SK-N-SH (cell line): ENCODE measurements at regions not wholly inside any gene's neighbourhood (a gene's known extent, or its start where the extent isn't known, plus 50 kb on each side); places are given as distances from the start of the nearest gene placed in this dataset.

Experiments used
- CTCF ChIA-PET: fragments of 300-600, 350-600 bp; formaldehyde crosslinking; extraction: SDS; loops from one replicate; lab custom pipeline; 2021; lab: Yijun Ruan, JAX
- POLR2A ChIA-PET: fragments of 350-600 bp; sonication (Branson Sonifier 250); formaldehyde crosslinking; extraction: SDS; loops from one replicate; lab custom pipeline; 2020; ENCODE audit warnings: antibody characterized with exemption, inconsistent platforms; lab: Yijun Ruan, JAX
- DNase-seq: peaks from one replicate; pipeline ENCODE4 v3.0.0; 2012
- H2AFZ ChIP-seq: fragments of 200-600 bp; sonication (generic); 2 replicates; pipeline ENCODE4 v1.8.1; 2016; ENCODE audit warnings: antibody characterized with exemption, mild to moderate bottlenecking, low read depth
- H3F3A ChIP-seq: fragments of 200-600 bp; sonication (generic); replicated peaks from 2 replicates; pipeline ENCODE3; 2016; ENCODE audit warnings: antibody characterized with exemption, mild to moderate bottlenecking; ENCODE audit not compliant: insufficient read depth
- H3K27ac ChIP-seq, 2 experiments: fragments of 200-500 bp in 1 of 2; fragments of 200-600 bp in 1 of 2; sonication (Bioruptor generic) in 1 of 2; sonication (generic), shearing (Covaris generic) in 1 of 2; 2 replicates each; pipeline versions ENCODE4 v1.5.1 to v1.6.1; 2014 to 2016; ENCODE audit warnings: low read depth in 2 of 2, inconsistent platforms in 1 of 2, low read length in 1 of 2, mild to moderate bottlenecking in 1 of 2, mixed read lengths in 1 of 2
- H3K27me3 ChIP-seq: fragments of 200-600 bp; sonication (generic), shearing (Covaris generic); 2 replicates; pipeline ENCODE4 v1.6.1; 2016; ENCODE audit warnings: mixed run types; ENCODE audit not compliant: insufficient read depth
- H3K36me3 ChIP-seq, 2 experiments: fragments of 200-500 bp in 1 of 2; fragments of 200-600 bp in 1 of 2; sonication (Bioruptor generic) in 1 of 2; sonication (generic) in 1 of 2; replicated peaks in 1 of 2; 2 replicates each; pipeline versions ENCODE3 to v1.5.1; 2014 to 2016; ENCODE audit warnings: low read length in 1 of 2, mild to moderate bottlenecking in 1 of 2; ENCODE audit not compliant: insufficient read depth in 2 of 2, control insufficient read depth in 1 of 2
- H3K4me1 ChIP-seq, 2 experiments: fragments of 200-500 bp in 1 of 2; fragments of 200-600 bp in 1 of 2; sonication (Bioruptor generic) in 1 of 2; sonication (generic), shearing (Covaris generic) in 1 of 2; 2 replicates each; pipeline versions ENCODE4 v1.5.1 to v1.6.1; 2014 to 2016; ENCODE audit warnings: low read depth in 1 of 2, low read length in 1 of 2, mixed run types in 1 of 2; ENCODE audit not compliant: insufficient read depth in 2 of 2, control insufficient read depth in 1 of 2
- H3K4me2 ChIP-seq: fragments of 200-600 bp; sonication (generic), shearing (Covaris generic); 2 replicates; pipeline ENCODE4 v1.6.1; 2017; ENCODE audit warnings: mixed run types
- H3K4me3 ChIP-seq, 2 experiments: fragments of 200-500 bp in 1 of 2; fragments of 200-600 bp in 1 of 2; sonication (Bioruptor generic) in 1 of 2; sonication (generic), shearing (Covaris generic) in 1 of 2; 2 replicates each; pipeline versions ENCODE4 v1.5.1 to v1.8.1; 2014 to 2016; ENCODE audit warnings: low read depth in 2 of 2, inconsistent platforms in 1 of 2, low read length in 1 of 2, mild to moderate bottlenecking in 1 of 2, mixed read lengths in 1 of 2, moderate library complexity in 1 of 2
- H3K79me2 ChIP-seq: fragments of 200-600 bp; sonication (generic); 2 replicates; pipeline ENCODE4 v1.8.1; 2017; ENCODE audit warnings: mild to moderate bottlenecking; ENCODE audit not compliant: insufficient read depth
- H3K9ac ChIP-seq: fragments of 200-600 bp; sonication (generic); 2 replicates; pipeline ENCODE4 v1.6.1; 2017; ENCODE audit warnings: mixed run types
- H3K9me2 ChIP-seq: fragments of 200-600 bp; sonication (generic); 2 replicates; pipeline ENCODE4 v1.6.1; 2017; ENCODE audit warnings: mixed run types
- H3K9me3 ChIP-seq: fragments of 200-600 bp; sonication (generic); 2 replicates; pipeline ENCODE4 v1.6.1; 2017; ENCODE audit warnings: mixed run types, mild to moderate bottlenecking, moderate library complexity
- H4K20me1 ChIP-seq: fragments of 200-600 bp; sonication (generic); 2 replicates; pipeline ENCODE4 v1.6.1; 2017; ENCODE audit warnings: mild to moderate bottlenecking, mixed run types; ENCODE audit not compliant: insufficient read depth
- CHD2 ChIP-seq: fragments of 150-350 bp; IDR thresholded peaks from 2 replicates; pipeline ENCODE4 v1.6.1; 2018; ENCODE audit warnings: low read length; ENCODE audit not compliant: partially characterized antibody
- ELF1 ChIP-seq: IDR thresholded peaks from 2 replicates; pipeline ENCODE4 v1.4.0; 2012
- EP300 ChIP-seq, 2 experiments: IDR thresholded peaks; 2 replicates each; pipeline versions ENCODE4 v1.4.0 to v1.6.1; 2012; ENCODE audit warnings: borderline replicate concordance in 1 of 2, low read depth in 1 of 2, low read length in 1 of 2
- FOSL2 ChIP-seq: IDR thresholded peaks from 2 replicates; pipeline ENCODE4 v1.4.0; 2012; ENCODE audit warnings: low read depth, mild to moderate bottlenecking, moderate library complexity, borderline replicate concordance
- MAX ChIP-seq: IDR thresholded peaks from 2 replicates; pipeline ENCODE4 v1.4.0; 2012; ENCODE audit warnings: low read depth
- PBX3 ChIP-seq: IDR thresholded peaks from 2 replicates; pipeline ENCODE4; 2012
- RAD21 ChIP-seq: IDR thresholded peaks from 2 replicates; pipeline ENCODE4 v1.6.1; 2012; ENCODE audit warnings: mild to moderate bottlenecking, low read length
- RCOR1 ChIP-seq: fragments of 150-350 bp; IDR thresholded peaks from 2 replicates; pipeline ENCODE4 v1.6.1; 2017; ENCODE audit warnings: antibody characterized with exemption, low read length
- REST ChIP-seq: IDR thresholded peaks from 2 replicates; pipeline ENCODE4 v1.6.1; 2012; ENCODE audit warnings: mild to moderate bottlenecking, low read depth, low read length, moderate library complexity
- RXRA ChIP-seq: IDR thresholded peaks from 2 replicates; pipeline ENCODE4 v1.4.0; 2012; ENCODE audit warnings: low read depth, mild to moderate bottlenecking, borderline replicate concordance
- SIN3A ChIP-seq: IDR thresholded peaks from 2 replicates; pipeline ENCODE4 v1.6.1; 2012; ENCODE audit warnings: low read depth, mild to moderate bottlenecking, low read length, moderate library complexity, borderline replicate concordance
- TEAD4 ChIP-seq: IDR thresholded peaks from 2 replicates; pipeline ENCODE4 v1.4.0; 2012; ENCODE audit warnings: mild to moderate bottlenecking, borderline replicate concordance; ENCODE audit not compliant: insufficient read depth
- USF1 ChIP-seq: IDR thresholded peaks from 2 replicates; pipeline ENCODE4 v1.4.0; 2012; ENCODE audit warnings: low read depth, borderline replicate concordance
- USF2 ChIP-seq: fragments of 150-350 bp; IDR thresholded peaks from 2 replicates; pipeline ENCODE4 v1.6.1; 2017; ENCODE audit warnings: antibody characterized with exemption, low read length, low read depth, borderline replicate concordance
- ZBTB33 ChIP-seq: IDR thresholded peaks from 2 replicates; pipeline ENCODE4 v1.4.0; 2012; ENCODE audit warnings: low read depth, borderline replicate concordance
- WGBS: methylation state at CpG from one replicate; pipeline ENCODE4 v1.1.6; 2017; ENCODE audit warnings: low lambda C conversion rate; 5-methylcytosine and 5-hydroxymethylcytosine counted together

- 93% methylated on average over 12 of the region's 15 CpGs for WGBS
- H3K79me2 ChIP-seq = no peaks in the 10 kb centered on the region
- DNase-seq = no peak
- H3K4me3 ChIP-seq = no peak overlapping the region
- no peak overlapping the region for H3K27ac ChIP-seq
- CTCF ChIA-PET = interaction anchor here (0.7 kb wide), 2 partner anchors 13 to 135 kb away, joined by 3 read pairs; no protein-coding TSS in a partner anchor
- H2AFZ ChIP-seq = no peak overlapping the region
- no peaks in the 10 kb centered on the region for H3K36me3 ChIP-seq
- no peaks in the 10 kb centered on the region for H4K20me1 ChIP-seq
- TF ChIP-seq RXRA (no peak), PBX3 (no peak), EP300 (IDR thresholded peaks at IDR 0.05; ENCODE audit: borderline replicate concordance in 1 of 2, low read depth in 1 of 2, low read length in 1 of 2) (no peak)
- H3F3A ChIP-seq = no peaks in the 10 kb centered on the region
- no peaks in the 10 kb centered on the region for H3K9me2 ChIP-seq
- peaks cover 0 to 10% of the 10 kb centered on the region in 2 experiments; a peak in 2 of 4 replicates for H3K4me1 ChIP-seq
- no peak overlapping the region for H3K4me2 ChIP-seq
- POLR2A ChIA-PET = no interaction called here
- no peaks in the 10 kb centered on the region for H3K9me3 ChIP-seq
- no peaks in the 10 kb centered on the region for H3K27me3 ChIP-seq
- H3K9ac ChIP-seq = no peak overlapping the region
These were observed 56.2 kb upstream of the POFUT2 start for GRCh38 chr21:45343891-45344290.

GRCh38 chr21:45344576-45344975 lies 56.9 kb upstream of the POFUT2 start:
- Histone ChIP-seq H3K9me2 (no peaks in the 10 kb centered on the region), H3F3A (no peaks in the 10 kb centered on the region), H2AFZ (no peak overlapping the region), H3K4me2 (no peak overlapping the region), H3K27ac (no peak overlapping the region), H4K20me1 (no peaks in the 10 kb centered on the region), H3K9me3 (no peaks in the 10 kb centered on the region), H3K9ac (no peak overlapping the region), H3K36me3 (no peaks in the 10 kb centered on the region), H3K27me3 (no peaks in the 10 kb centered on the region), H3K4me1 (peaks cover 0 to 10% of the 10 kb centered on the region in 2 experiments; a peak in 3 of 4 replicates), H3K79me2 (no peaks in the 10 kb centered on the region), H3K4me3 (no peak overlapping the region)
- no peak for TF ChIP-seq USF2
- TF ChIP-seq RXRA = no peak
- TF ChIP-seq CHD2 = no peak
- no peak for TF ChIP-seq SIN3A
- no peak for TF ChIP-seq FOSL2
- no peak for TF ChIP-seq RCOR1
- TF ChIP-seq RAD21 = no peak
- TF ChIP-seq TEAD4 = no peak
- no peak for TF ChIP-seq MAX
- no peak for TF ChIP-seq USF1
- no peak for TF ChIP-seq REST
- no peak for TF ChIP-seq ZBTB33
- TF ChIP-seq ELF1 = no peak
- ChIA-PET CTCF (no interaction called here), POLR2A (no interaction called here)
- DNase-seq = no peak
- 93% methylated on average over 9 of the region's 21 CpGs for WGBS
